Sigmoid colon (tissue), 6 donors: ENCODE measurements at regions not wholly inside any gene's neighbourhood (a gene's known extent, or its start where the extent isn't known, plus 50 kb on each side); places are given as distances from the start of the nearest gene placed in this dataset.

Experiments
- DNase-seq: peaks from one replicate; pipeline ENCODE4 v3.0.0-alpha.2; 2019
- H3K27ac ChIP-seq, 4 donors: fragments of 200-600 bp; sonication (generic); one replicate each; pipeline ENCODE4 v1.5.1; 2016 to 2019; ENCODE audit warnings: mild to moderate bottlenecking in 1 of 4
- H3K27me3 ChIP-seq, 3 donors: fragments of 200-600 bp; sonication (generic); one replicate each; pipeline ENCODE4 v1.5.1; 2019; ENCODE audit warnings: mild to moderate bottlenecking in 1 of 3
- H3K36me3 ChIP-seq, 4 donors: fragments of 200-600 bp; sonication (generic); one replicate each; pipeline ENCODE4 v1.5.1; 2016 to 2019
- H3K4me1 ChIP-seq, 4 donors: fragments of 200-600 bp; sonication (generic); one replicate each; pipeline ENCODE4 v1.5.1; 2017 to 2019
- H3K4me3 ChIP-seq, 4 donors: fragments of 200-600 bp; sonication (generic); one replicate each; pipeline ENCODE4 v1.5.1; 2017 to 2019; ENCODE audit warnings: mild to moderate bottlenecking in 2 of 4, moderate library complexity in 1 of 4
- H3K9me3 ChIP-seq, 4 donors: fragments of 200-600 bp in 3 of 4; sonication (generic) in 3 of 4; one replicate each; pipeline versions ENCODE4 v1.5.1 to v1.6.1; 2013 to 2019
- EP300 ChIP-seq, 4 donors: sonication (generic); formaldehyde crosslinking; IDR thresholded peaks; one replicate each; pipeline ENCODE4 v1.6.1; 2017; ENCODE audit warnings: antibody characterized with exemption in 4 of 4
- POLR2A ChIP-seq, 2 donors: fragments of 450-650 bp; IDR thresholded peaks; one replicate each; pipeline ENCODE4 v1.6.1; 2016; ENCODE audit warnings: antibody characterized with exemption in 2 of 2, mild to moderate bottlenecking in 2 of 2, moderate library complexity in 2 of 2
- POLR2AphosphoS5 ChIP-seq, 4 donors: sonication (generic); formaldehyde crosslinking; IDR thresholded peaks; one replicate each; pipeline ENCODE4 v1.6.1; 2017; ENCODE audit warnings: antibody characterized with exemption in 4 of 4
- WGBS, 2 donors: extraction: QIAGEN DNeasy Blood & Tissue Kit; methylation state at CpG; one replicate each; pipeline ENCODE4 v1.1.7; 2013; 5-methylcytosine and 5-hydroxymethylcytosine counted together
- intact Hi-C: fragments of 100-400 bp; cut with DNase I; formaldehyde crosslinking; loops from one replicate; pipeline ENCODE4 v1.15.1; 2023
- TF ChIP-seq, protein P1 (sequence below), 4 experiments: fragments of 450-650 bp in 3 of 4; fragments of 200-600 bp in 1 of 4; IDR thresholded peaks; one replicate each; pipeline ENCODE4 v1.5.1; 2016 to 2019; ENCODE audit warnings: antibody characterized with exemption in 4 of 4, mild to moderate bottlenecking in 3 of 4, moderate library complexity in 2 of 4
- donor health status: healthy with polysubstance abuse.
- donor health status: healthy.

DNA sequence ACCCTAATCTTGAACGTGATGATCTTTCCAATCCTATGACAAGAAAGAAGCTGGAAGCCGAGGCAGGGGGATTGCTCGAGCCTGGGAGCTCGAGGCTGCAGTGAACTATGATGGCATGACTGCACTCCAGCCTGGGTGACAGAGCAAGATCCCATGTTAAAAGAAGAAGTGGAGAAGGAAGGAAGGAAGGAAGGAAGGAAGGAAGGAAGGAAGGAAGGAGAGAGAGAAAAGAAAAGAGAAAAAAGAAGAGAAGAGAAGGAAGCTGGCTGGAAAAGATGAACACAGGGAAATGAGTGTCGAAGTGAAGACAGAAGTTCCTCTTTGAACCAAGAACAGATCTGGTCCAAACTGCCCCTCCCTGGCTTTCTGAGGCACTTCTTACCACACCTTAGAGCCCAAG lies 100.5 kb upstream of the PRNP start:
- H3K27me3 ChIP-seq: no peaks in the 10 kb centered on the region
- WGBS, 2 donors: 72 to 80% methylated on average over 5 of the region's 5 CpGs
- H3K4me3 ChIP-seq: no peak overlapping the region
- TF ChIP-seq, protein P1, sequence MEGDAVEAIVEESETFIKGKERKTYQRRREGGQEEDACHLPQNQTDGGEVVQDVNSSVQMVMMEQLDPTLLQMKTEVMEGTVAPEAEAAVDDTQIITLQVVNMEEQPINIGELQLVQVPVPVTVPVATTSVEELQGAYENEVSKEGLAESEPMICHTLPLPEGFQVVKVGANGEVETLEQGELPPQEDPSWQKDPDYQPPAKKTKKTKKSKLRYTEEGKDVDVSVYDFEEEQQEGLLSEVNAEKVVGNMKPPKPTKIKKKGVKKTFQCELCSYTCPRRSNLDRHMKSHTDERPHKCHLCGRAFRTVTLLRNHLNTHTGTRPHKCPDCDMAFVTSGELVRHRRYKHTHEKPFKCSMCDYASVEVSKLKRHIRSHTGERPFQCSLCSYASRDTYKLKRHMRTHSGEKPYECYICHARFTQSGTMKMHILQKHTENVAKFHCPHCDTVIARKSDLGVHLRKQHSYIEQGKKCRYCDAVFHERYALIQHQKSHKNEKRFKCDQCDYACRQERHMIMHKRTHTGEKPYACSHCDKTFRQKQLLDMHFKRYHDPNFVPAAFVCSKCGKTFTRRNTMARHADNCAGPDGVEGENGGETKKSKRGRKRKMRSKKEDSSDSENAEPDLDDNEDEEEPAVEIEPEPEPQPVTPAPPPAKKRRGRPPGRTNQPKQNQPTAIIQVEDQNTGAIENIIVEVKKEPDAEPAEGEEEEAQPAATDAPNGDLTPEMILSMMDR (IDR thresholded peaks at IDR 0.05): no peak
- TF ChIP-seq POLR2AphosphoS5 (IDR thresholded peaks at IDR 0.05): no peak
- no peak for TF ChIP-seq EP300 (IDR thresholded peaks at IDR 0.05)
- TF ChIP-seq POLR2A (IDR thresholded peaks at IDR 0.05): no peak
- no peak for DNase-seq
- intact Hi-C loops: no loop called here
- no peaks in the 10 kb centered on the region for H3K9me3 ChIP-seq
- H3K27ac ChIP-seq: no peak overlapping the region
- H3K36me3 ChIP-seq: no peaks in the 10 kb centered on the region
- no peaks in the 10 kb centered on the region for H3K4me1 ChIP-seq

- Histone ChIP-seq H3K4me3 (no peak overlapping the region), H3K27ac (no peak overlapping the region), H3K9me3 (no peaks in the 10 kb centered on the region), H3K36me3 (no peaks in the 10 kb centered on the region), H3K4me1 (no peaks in the 10 kb centered on the region), H3K27me3 (no peaks in the 10 kb centered on the region)
- TF ChIP-seq POLR2A (IDR thresholded peaks at IDR 0.05) (no peak), POLR2AphosphoS5 (IDR thresholded peaks at IDR 0.05) (no peak)
- TF ChIP-seq, protein P1 (IDR thresholded peaks at IDR 0.05): no peak
- DNase-seq: no peak
- intact Hi-C loops: no loop called here
- 89 to 90% methylated on average over 3 of the region's 3 CpGs for WGBS, 2 donors
Measured at GRCh38 chr20:4585104-4585753, 101.0 kb upstream of the PRNP start.

DNA sequence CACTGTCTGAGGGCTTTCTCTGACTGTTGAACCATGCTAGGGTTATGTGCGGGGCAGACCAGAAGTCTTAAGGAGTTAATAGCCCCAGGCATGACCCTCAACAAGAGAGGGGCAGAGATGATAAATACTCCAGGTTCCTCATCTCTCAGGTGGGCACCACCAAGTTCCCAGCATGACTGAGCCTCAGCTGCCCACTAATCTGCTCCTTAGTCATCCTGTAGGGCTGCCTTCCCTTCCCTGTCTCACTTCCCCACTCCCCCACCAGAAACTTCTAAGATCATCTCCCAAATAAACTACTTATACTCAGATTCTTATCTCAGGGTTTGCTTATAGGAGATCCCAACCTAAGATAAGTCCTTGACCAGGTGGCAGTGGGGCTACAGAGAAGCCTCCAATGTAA lies 101.7 kb upstream of the PRNP start:
- TF ChIP-seq POLR2A (IDR thresholded peaks at IDR 0.05): no peak
- DNase-seq: no peak
- Histone ChIP-seq H3K4me3 (no peak overlapping the region), H3K27ac (no peak overlapping the region), H3K4me1 (no peaks in the 10 kb centered on the region), H3K27me3 (no peaks in the 10 kb centered on the region), H3K36me3 (no peaks in the 10 kb centered on the region), H3K9me3 (no peaks in the 10 kb centered on the region)
- 95 to 96% methylated on average over 1 of the region's 1 CpG for WGBS, 2 donors
- intact Hi-C loops: no loop called here

DNA sequence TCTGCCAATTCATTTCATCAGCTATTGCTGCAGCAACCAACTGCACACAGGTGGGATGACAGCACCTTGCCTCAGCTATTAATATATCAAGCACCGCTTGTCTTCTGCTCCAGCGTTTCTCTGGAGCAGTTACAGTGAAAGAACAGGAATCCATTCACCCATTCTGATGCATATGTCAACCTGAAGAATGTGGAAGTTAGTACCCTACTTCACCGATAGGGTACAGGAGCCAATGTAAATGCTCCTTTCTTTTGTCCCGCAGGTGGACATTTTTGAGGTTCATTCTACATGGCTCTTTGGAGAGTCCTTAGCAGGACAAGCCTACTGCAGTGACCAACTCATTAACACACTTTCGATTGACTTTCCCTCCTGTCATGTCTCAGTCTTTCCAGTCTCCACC lies 104.4 kb upstream of the PRNP start:
- 64 to 66% methylated on average over 5 of the region's 5 CpGs for WGBS, 2 donors
- H3K27ac ChIP-seq: no peak overlapping the region

DNA sequence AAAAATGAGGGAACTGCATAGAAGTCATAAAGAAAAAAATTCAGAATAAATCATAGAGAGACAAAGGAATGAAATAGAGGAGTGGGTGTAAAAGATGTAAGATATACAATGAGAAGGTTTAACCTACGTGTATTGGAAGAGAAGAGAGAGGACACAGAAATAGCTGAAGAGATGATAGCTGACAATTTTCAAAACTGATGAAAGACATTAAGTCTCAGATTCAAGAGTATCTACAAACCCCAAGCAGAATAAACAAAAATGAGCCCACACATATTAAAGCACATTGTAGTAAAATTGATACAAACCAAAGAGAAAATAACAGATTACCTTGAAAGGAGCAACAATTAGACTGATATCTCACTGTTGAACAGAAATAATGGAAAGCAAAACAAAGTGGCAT lies 107.9 kb upstream of the PRNP start:
- WGBS, 2 donors: 72 to 91% methylated on average over 1 of the region's 1 CpG
- Histone ChIP-seq H3K27me3 (no peaks in the 10 kb centered on the region), H3K4me3 (no peak overlapping the region), H3K27ac (no peak overlapping the region), H3K9me3 (no peaks in the 10 kb centered on the region), H3K36me3 (no peaks in the 10 kb centered on the region), H3K4me1 (peaks cover 0 to 12% (median 3%) of the 10 kb centered on the region in 4 donors)
- no peak for DNase-seq
- TF ChIP-seq, protein P1 (IDR thresholded peaks at IDR 0.05): no peak
- no peak for TF ChIP-seq POLR2A (IDR thresholded peaks at IDR 0.05)
- TF ChIP-seq EP300 (IDR thresholded peaks at IDR 0.05): no peak
- TF ChIP-seq POLR2AphosphoS5 (IDR thresholded peaks at IDR 0.05): no peak
- intact Hi-C loops: no loop called here

More for the DNA sequence above, 104.4 kb upstream of the PRNP start:
- intact Hi-C loops: no loop called here
- DNase-seq: no peak
- Histone ChIP-seq H3K4me1 (no peaks in the 10 kb centered on the region), H3K27me3 (no peaks in the 10 kb centered on the region), H3K9me3 (no peaks in the 10 kb centered on the region), H3K36me3 (no peaks in the 10 kb centered on the region), H3K4me3 (no peak overlapping the region)
- TF ChIP-seq, protein P1 (IDR thresholded peaks at IDR 0.05): no peak
- TF ChIP-seq POLR2AphosphoS5 (IDR thresholded peaks at IDR 0.05) (no peak), EP300 (IDR thresholded peaks at IDR 0.05) (no peak), POLR2A (IDR thresholded peaks at IDR 0.05) (no peak)
